Caco-2 (cell line): ENCODE measurements at regions not wholly inside any gene's neighbourhood (a gene's known extent, or its start where the extent isn't known, plus 50 kb on each side); places are given as distances from the start of the nearest gene placed in this dataset.

Source experiments
- BruUV-seq: library from RNA; stranded (reverse); fragments of 400-500 nt; replicated peaks from 2 replicates; lab custom pipeline; 2021; lab: Mats Ljungman, UMichigan
- CTCF ChIA-PET: fragments of 300-600 bp; sonication (Branson Sonifier 250); formaldehyde crosslinking; loops from one replicate; lab custom pipeline; 2022; ENCODE audit warnings: antibody characterized with exemption; lab: Charles Lee
- POLR2A ChIA-PET: fragments of 300-600 bp; sonication (Branson Sonifier 250); formaldehyde crosslinking; loops from one replicate; lab custom pipeline; 2022; ENCODE audit warnings: antibody characterized with exemption; lab: Charles Lee
- DNase-seq, 2 experiments: peaks; one replicate each; pipeline versions ENCODE4 v3.0.0 to v3.0.0-alpha.2; 2020 to 2022
- H3K27me3 ChIP-seq: replicated peaks from 2 replicates; pipeline ENCODE4 v1.6.0; 2011; ENCODE audit warnings: low read length; ENCODE audit not compliant: control insufficient read depth, insufficient read depth
- H3K36me3 ChIP-seq: 2 replicates; pipeline ENCODE4 v1.5.1; 2011; ENCODE audit warnings: low read length; ENCODE audit not compliant: control insufficient read depth, insufficient read depth
- H3K4me1 ChIP-seq: fragments of 250-450 bp; sonication (Bioruptor Pico); 2 replicates; pipeline ENCODE4 v1.5.1; 2020; ENCODE audit warnings: mild to moderate bottlenecking
- H3K4me3 ChIP-seq: 2 replicates; pipeline ENCODE4 v1.5.1; 2011; ENCODE audit warnings: low read depth, mild to moderate bottlenecking, control low read depth, low read length
- H3K9me3 ChIP-seq: fragments of 250-450 bp; sonication (Bioruptor Pico); 2 replicates; pipeline ENCODE4 v1.5.1; 2020; ENCODE audit warnings: mild to moderate bottlenecking, moderate library complexity
- H3K27ac Mint-ChIP-seq: one replicate; pipeline ENCODE4 v1.8.0; 2022; ENCODE audit warnings: mixed read lengths; ENCODE audit not compliant: unreplicated experiment
- H3K27me3 Mint-ChIP-seq: one replicate; pipeline ENCODE4 v1.8.0; 2022; ENCODE audit warnings: mixed read lengths; ENCODE audit not compliant: insufficient read depth, unreplicated experiment
- H3K36me3 Mint-ChIP-seq: one replicate; pipeline ENCODE4 v1.8.0; 2022; ENCODE audit warnings: mild to moderate bottlenecking, mixed read lengths; ENCODE audit not compliant: insufficient read depth, unreplicated experiment
- H3K4me1 Mint-ChIP-seq: one replicate; pipeline ENCODE4 v1.8.0; 2022; ENCODE audit warnings: low read depth, mixed read lengths; ENCODE audit not compliant: unreplicated experiment
- H3K4me3 Mint-ChIP-seq: one replicate; pipeline ENCODE4 v1.8.0; 2022; ENCODE audit warnings: mild to moderate bottlenecking, moderate library complexity, mixed read lengths; ENCODE audit not compliant: unreplicated experiment
- H3K9me3 Mint-ChIP-seq: one replicate; pipeline ENCODE4 v1.8.0; 2022; ENCODE audit warnings: mixed read lengths; ENCODE audit not compliant: unreplicated experiment
- CTCF ChIP-seq, 2 experiments: fragments of 200-600 bp in 1 of 2; IDR thresholded peaks; 1 replicate in 1 of 2; 2 replicates in 1 of 2; pipeline versions ENCODE4 v1.5.1 to v1.8.0; 2011 to 2022; ENCODE audit warnings: antibody characterized with exemption in 1 of 2, control low read depth in 1 of 2, inconsistent platforms in 1 of 2, low read depth in 1 of 2, low read length in 1 of 2, mild to moderate bottlenecking in 1 of 2, moderate library complexity in 1 of 2; ENCODE audit not compliant: insufficient read depth in 1 of 2, severe bottlenecking in 1 of 2, unreplicated experiment in 1 of 2
- intact Hi-C: fragments of 100-400 bp; cut with micrococcal nuclease; formaldehyde crosslinking; loops from one replicate; pipeline ENCODE4 v1.10.0; 2022; ENCODE audit not compliant: unreplicated experiment

DNA sequence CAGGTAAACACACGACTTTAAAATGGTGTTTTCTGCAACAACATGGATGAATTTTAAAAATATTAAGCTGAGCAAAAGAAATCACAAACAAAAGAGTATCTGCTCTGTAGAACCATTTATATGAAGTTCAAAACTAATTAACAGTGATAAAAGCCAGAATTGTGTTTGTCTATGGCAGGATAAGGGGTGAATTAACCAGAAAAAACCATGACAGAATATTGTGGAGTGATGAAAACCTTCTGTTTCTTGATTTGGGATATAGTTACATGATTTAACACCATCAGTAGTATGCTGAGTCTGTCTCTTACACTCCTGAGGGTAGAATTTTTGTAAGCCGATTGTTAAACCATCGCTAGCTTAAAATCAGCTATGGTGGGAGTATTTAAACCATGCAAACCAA is 101.7 kb upstream of the ZNF366 start:
- H3K4me3 Mint-ChIP-seq, result no peak overlapping the region
- ChIA-PET POLR2A (no interaction called here), CTCF (interaction anchor here (2.3 kb wide), 1 partner anchor 210 kb away, joined by 8 read pairs; no protein-coding TSS in a partner anchor)
- Histone ChIP-seq H3K36me3 (no peaks in the 10 kb centered on the region), H3K4me3 (no peak overlapping the region), H3K27me3 (no peaks in the 10 kb centered on the region), H3K9me3 (no peaks in the 10 kb centered on the region), H3K4me1 (no peaks in the 10 kb centered on the region)
- no peak for TF ChIP-seq CTCF (IDR thresholded peaks at IDR 0.05; ENCODE audit: insufficient read depth in 1 of 2, low read depth in 1 of 2, low read length in 1 of 2, severe bottlenecking in 1 of 2, unreplicated experiment in 1 of 2)
- H3K9me3 Mint-ChIP-seq, result no peaks in the 10 kb centered on the region
- peaks cover 5% of the 10 kb centered on the region for H3K4me1 Mint-ChIP-seq
- no peak for DNase-seq
- H3K27ac Mint-ChIP-seq, result no peak overlapping the region
- intact Hi-C loops, result no loop called here
- H3K27me3 Mint-ChIP-seq, result peaks cover 2% of the 10 kb centered on the region
- peaks cover 5% of the 10 kb centered on the region for H3K36me3 Mint-ChIP-seq
- no TSS peak for BruUV-seq

- ChIA-PET CTCF (interaction anchor here (2.3 kb wide), 1 partner anchor 211 kb away, joined by 8 read pairs; no protein-coding TSS in a partner anchor), POLR2A (no interaction called here)
- Mint-ChIP-seq H3K36me3 (peaks cover 5% of the 10 kb centered on the region), H3K27ac (no peak overlapping the region), H3K4me3 (no peak overlapping the region), H3K27me3 (peaks cover 2% of the 10 kb centered on the region), H3K9me3 (no peaks in the 10 kb centered on the region), H3K4me1 (peaks cover 5% of the 10 kb centered on the region)
- no TSS peak for BruUV-seq
- intact Hi-C loops, result no loop called here
- no peaks in the 10 kb centered on the region for H3K27me3 ChIP-seq
- no peak for TF ChIP-seq CTCF (IDR thresholded peaks at IDR 0.05; ENCODE audit: insufficient read depth in 1 of 2, low read depth in 1 of 2, low read length in 1 of 2, severe bottlenecking in 1 of 2, unreplicated experiment in 1 of 2)
- no peak overlapping the region for H3K4me3 ChIP-seq
- DNase-seq, result no peak
- no peaks in the 10 kb centered on the region for H3K36me3 ChIP-seq
- H3K4me1 ChIP-seq, result no peaks in the 10 kb centered on the region
- no peaks in the 10 kb centered on the region for H3K9me3 ChIP-seq
These were observed 101.1 kb upstream of the ZNF366 start for GRCh38 chr5:72608297-72608696.

- TF ChIP-seq CTCF (IDR thresholded peaks at IDR 0.05; ENCODE audit: insufficient read depth in 1 of 2, low read depth in 1 of 2, low read length in 1 of 2, severe bottlenecking in 1 of 2, unreplicated experiment in 1 of 2), result no peak
- no peak overlapping the region for H3K4me3 ChIP-seq
- no peaks in the 10 kb centered on the region for H3K9me3 ChIP-seq
- H3K4me1 Mint-ChIP-seq, result peaks cover 5% of the 10 kb centered on the region
- no peak for DNase-seq
- no peaks in the 10 kb centered on the region for H3K9me3 Mint-ChIP-seq
- H3K36me3 ChIP-seq, result no peaks in the 10 kb centered on the region
- no TSS peak for BruUV-seq
- no peak overlapping the region for H3K27ac Mint-ChIP-seq
- peaks cover 5% of the 10 kb centered on the region for H3K36me3 Mint-ChIP-seq
- CTCF ChIA-PET, result no interaction called here
- no peak overlapping the region for H3K4me3 Mint-ChIP-seq
- H3K4me1 ChIP-seq, result no peaks in the 10 kb centered on the region
- no peaks in the 10 kb centered on the region for H3K27me3 ChIP-seq
- POLR2A ChIA-PET, result no interaction called here
- intact Hi-C loops, result no loop called here
- peaks cover 2% of the 10 kb centered on the region for H3K27me3 Mint-ChIP-seq
These were observed 100.2 kb upstream of the ZNF366 start for GRCh38 chr5:72607381-72607780.
